Endothelial cell of umbilical vein (primary cell): ENCODE measurements at regions not wholly inside any gene's neighbourhood (a gene's known extent, or its start where the extent isn't known, plus 50 kb on each side); places are given as distances from the start of the nearest gene placed in this dataset.

Experiments used
- BruUV-seq: library from RNA; stranded (reverse); fragments of 400-500 nt; replicated peaks from 2 replicates; lab custom pipeline; 2021; lab: Mats Ljungman, UMichigan
- CTCF ChIA-PET: fragments of 300-600, 350-600 bp; sonication (Branson Sonifier 250); formaldehyde crosslinking; loops from one replicate; lab custom pipeline; 2021; ENCODE audit warnings: antibody characterized with exemption, inconsistent platforms; lab: Charles Lee
- POLR2A ChIA-PET: fragments of 300-600, 350-600 bp; sonication (Branson Sonifier 250); formaldehyde crosslinking; loops from one replicate; lab custom pipeline; 2021; ENCODE audit warnings: antibody characterized with exemption, inconsistent platforms; lab: Charles Lee
- DNase-seq: peaks from one replicate; pipeline ENCODE4 v3.0.0-alpha.2; 2011; ENCODE audit warnings: low read depth, low spot score
- FAIRE-seq: peaks from 2 replicates; lab custom pipeline; 2011; peaks lifted over from hg19 to GRCh38; lab: Jason Lieb, UNC
- H2AFZ ChIP-seq: 2 replicates; pipeline ENCODE4 v1.6.0; 2012; ENCODE audit warnings: low read depth, low read length, control low read depth, inconsistent platforms
- H3K27ac ChIP-seq: 2 replicates; pipeline ENCODE4 v1.5.1; 2011; ENCODE audit warnings: low read depth, mild to moderate bottlenecking, control low read depth, low read length, moderate library complexity; ENCODE audit not compliant: insufficient read depth
- H3K27me3 ChIP-seq, 2 experiments: 2 replicates each; pipeline versions ENCODE4 v1.6.0 to v1.6.1; 2011; ENCODE audit warnings: low read length in 2 of 2, mixed read lengths in 1 of 2; ENCODE audit not compliant: control insufficient read depth in 2 of 2, insufficient read depth in 2 of 2
- H3K36me3 ChIP-seq, 2 experiments: 2 replicates in 1 of 2; 3 replicates in 1 of 2; pipeline ENCODE4 v1.5.1; 2011; ENCODE audit warnings: low read length in 2 of 2, mild to moderate bottlenecking in 1 of 2, moderate library complexity in 1 of 2; ENCODE audit not compliant: control insufficient read depth in 2 of 2, insufficient read depth in 2 of 2; ENCODE audit errors: extremely low read depth in 1 of 2
- H3K4me1 ChIP-seq: 3 replicates; pipeline ENCODE4 v1.5.1; 2011; ENCODE audit warnings: mild to moderate bottlenecking, low read length; ENCODE audit not compliant: control insufficient read depth, insufficient read depth; ENCODE audit errors: extremely low read depth
- H3K4me2 ChIP-seq: 2 replicates; pipeline ENCODE4 v1.6.1; 2011; ENCODE audit warnings: low read length, control low read depth, mixed read lengths; ENCODE audit not compliant: insufficient read depth
- H3K4me3 ChIP-seq, 3 experiments: fragments of 200-600 bp in 1 of 3; sonication (generic), shearing (Covaris generic) in 1 of 3; replicated peaks in 1 of 3; 2 replicates each; pipeline ENCODE4 v1.5.1; 2011 to 2016; ENCODE audit warnings: control low read depth in 3 of 3, low read length in 3 of 3, mild to moderate bottlenecking in 2 of 3, inconsistent platforms in 1 of 3, low read depth in 1 of 3, moderate library complexity in 1 of 3; ENCODE audit not compliant: insufficient read depth in 1 of 3
- H3K79me2 ChIP-seq: 2 replicates; pipeline ENCODE4 v1.6.0; 2012; ENCODE audit warnings: low read length, inconsistent platforms; ENCODE audit not compliant: control insufficient read depth, insufficient read depth
- H3K9ac ChIP-seq: replicated peaks from 2 replicates; pipeline ENCODE3; 2011; ENCODE audit warnings: low read length, control low read depth; ENCODE audit not compliant: insufficient read depth; ENCODE audit errors: extremely low read depth
- H3K9me1 ChIP-seq: replicated peaks from 3 replicates; pipeline ENCODE4 v1.6.0; 2011; ENCODE audit warnings: mild to moderate bottlenecking, low read length; ENCODE audit not compliant: control insufficient read depth, insufficient read depth; ENCODE audit errors: extremely low read depth
- H3K9me3 ChIP-seq: replicated peaks from 2 replicates; pipeline ENCODE4 v1.5.1; 2012; ENCODE audit warnings: low read length, inconsistent platforms; ENCODE audit not compliant: control insufficient read depth, insufficient read depth
- H4K20me1 ChIP-seq: replicated peaks from 2 replicates; pipeline ENCODE3; 2011; ENCODE audit warnings: mild to moderate bottlenecking, low read length; ENCODE audit not compliant: control insufficient read depth, insufficient read depth; ENCODE audit errors: extremely low read depth
- CTCF ChIP-seq, 2 donors: IDR thresholded peaks; 1 replicate in 1 of 2; 2 replicates in 1 of 2; pipeline ENCODE4 v1.5.1; 2011; ENCODE audit warnings: low read length in 2 of 2, mild to moderate bottlenecking in 2 of 2, moderate library complexity in 2 of 2, control low read depth in 1 of 2, inconsistent platforms in 1 of 2, low read depth in 1 of 2; ENCODE audit not compliant: insufficient read depth in 1 of 2; ENCODE audit errors: extremely low read depth in 1 of 2
- EZH2 ChIP-seq: IDR thresholded peaks from 2 replicates; pipeline ENCODE4 v1.6.1; 2012; ENCODE audit warnings: borderline replicate concordance, low read depth, mild to moderate bottlenecking, moderate library complexity, low read length, inconsistent platforms; ENCODE audit not compliant: severe bottlenecking
- FOS ChIP-seq: IDR thresholded peaks from 2 replicates; pipeline ENCODE4 v1.6.1; 2011; ENCODE audit warnings: mild to moderate bottlenecking, low read length, moderate library complexity, borderline replicate concordance; ENCODE audit not compliant: insufficient read depth
- GATA2 ChIP-seq: IDR thresholded peaks from 2 replicates; pipeline ENCODE4 v1.7.0; 2011; ENCODE audit warnings: low read depth, mild to moderate bottlenecking, moderate library complexity, mixed read lengths, low read length; ENCODE audit not compliant: insufficient read length, insufficient read depth
- JUN ChIP-seq: IDR thresholded peaks from 2 replicates; pipeline ENCODE4 v1.6.1; 2011; ENCODE audit warnings: borderline replicate concordance, low read depth; ENCODE audit not compliant: insufficient read length, insufficient read depth
- MAX ChIP-seq: IDR thresholded peaks from 2 replicates; pipeline ENCODE4 v1.6.1; 2011; ENCODE audit not compliant: insufficient read depth, insufficient read length
- MYC ChIP-seq: IDR thresholded peaks from one replicate; pipeline ENCODE4 v1.6.1; 2011; ENCODE audit warnings: mild to moderate bottlenecking, low read depth, low read length
- POLR2A ChIP-seq: IDR thresholded peaks from 2 replicates; pipeline ENCODE4 v1.6.1; 2012; ENCODE audit warnings: low read depth, mild to moderate bottlenecking, control low read depth, low read length
- POLR2AphosphoS5 ChIP-seq: IDR thresholded peaks from 2 replicates; pipeline ENCODE4 v1.6.1; 2012; ENCODE audit warnings: low read depth, mild to moderate bottlenecking, control low read depth, low read length, moderate library complexity; ENCODE audit not compliant: insufficient read depth
- dilution Hi-C: fragments of 300-500 bp; cut with MboI; formaldehyde crosslinking; loops from one replicate; pipeline ENCODE4 v1.15.0; 2019; ENCODE audit warnings: low sequenced_read_pairs; ENCODE audit not compliant: extremely low pct_ligation_motif_present
- intact Hi-C: fragments of 100-400 bp; cut with micrococcal nuclease; formaldehyde crosslinking; loops from one replicate; pipeline ENCODE4 v1.10.0; 2022

GRCh38 chr2:180356676-180357075 is 349.6 kb upstream of the CWC22 start:
- Histone ChIP-seq H4K20me1 (no peaks in the 10 kb centered on the region), H3K9ac (no peak overlapping the region), H3K79me2 (no peaks in the 10 kb centered on the region), H3K36me3 (no peaks in the 10 kb centered on the region), H3K4me2 (no peak overlapping the region), H2AFZ (no peak overlapping the region), H3K4me1 (no peaks in the 10 kb centered on the region), H3K9me1 (no peaks in the 10 kb centered on the region), H3K4me3 (no peak overlapping the region), H3K9me3 (no peaks in the 10 kb centered on the region), H3K27ac (no peak overlapping the region), H3K27me3 (no peaks in the 10 kb centered on the region)
- intact Hi-C loops (no loop called here), dilution Hi-C loops (no loop called here)
- BruUV-seq: no TSS peak
- no peak for DNase-seq
- FAIRE-seq: no peak
- ChIA-PET CTCF (no interaction called here), POLR2A (no interaction called here)
- TF ChIP-seq POLR2AphosphoS5 (no peak), POLR2A (no peak), EZH2 (no peak), CTCF (IDR thresholded peaks at IDR 0.05; ENCODE audit: extremely low read depth in 1 of 2, insufficient read depth in 1 of 2, low read depth in 1 of 2, low read length in 2 of 2) (no peak), JUN (no peak), FOS (no peak), MAX (no peak), MYC (no peak), GATA2 (no peak)
